ENCODE measurements at regions not wholly inside any gene's neighbourhood (a gene's known extent, or its start where the extent isn't known, plus 50 kb on each side); places are given as distances from the start of the nearest gene placed in this dataset.
"Not testable (repeated sequence)": the region's sequence is repeated elsewhere in the genome, so short reads cannot be mapped to it uniquely, and the experiment has no call there.

DNA sequence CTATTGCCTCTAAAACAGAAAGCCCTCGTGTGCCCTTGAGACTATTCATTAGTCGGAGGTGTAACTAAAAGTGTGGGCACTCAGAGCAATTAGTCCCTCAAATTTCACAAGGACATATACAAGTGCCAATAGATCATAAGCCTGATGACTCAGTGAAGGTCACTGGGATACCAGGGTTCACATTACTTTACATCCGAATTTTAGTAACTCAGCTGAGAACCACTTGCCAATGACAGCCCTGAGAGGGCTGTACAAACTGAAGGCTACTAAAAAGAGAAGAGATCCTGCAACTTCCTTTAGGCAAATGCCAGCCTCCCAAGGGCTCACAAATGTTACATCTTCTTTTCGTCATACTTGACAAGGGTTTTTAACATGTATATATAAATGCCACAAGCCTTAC, 369.6 kb downstream of the TENT5A start:
- no peak overlapping the region for H3K27ac ChIP-seq (ENCODE audit: low read length)
- no peaks in the 10 kb centered on the region for H3K4me1 ChIP-seq (ENCODE audit: control insufficient read depth, low read depth, low read length)
- H3K27me3 ChIP-seq (ENCODE audit: control insufficient read depth, insufficient read depth, low read length): no peaks in the 10 kb centered on the region
- no peak overlapping the region for H3K4me3 ChIP-seq (ENCODE audit: low read length)
- no peaks in the 10 kb centered on the region for H3K9me3 ChIP-seq (ENCODE audit: control insufficient read depth, low read depth, low read length)
- H3K36me3 ChIP-seq (ENCODE audit: control insufficient read depth, low read depth, low read length): no peaks in the 10 kb centered on the region
- no peak overlapping the region for H3K9ac ChIP-seq (ENCODE audit: low read length)

DNA sequence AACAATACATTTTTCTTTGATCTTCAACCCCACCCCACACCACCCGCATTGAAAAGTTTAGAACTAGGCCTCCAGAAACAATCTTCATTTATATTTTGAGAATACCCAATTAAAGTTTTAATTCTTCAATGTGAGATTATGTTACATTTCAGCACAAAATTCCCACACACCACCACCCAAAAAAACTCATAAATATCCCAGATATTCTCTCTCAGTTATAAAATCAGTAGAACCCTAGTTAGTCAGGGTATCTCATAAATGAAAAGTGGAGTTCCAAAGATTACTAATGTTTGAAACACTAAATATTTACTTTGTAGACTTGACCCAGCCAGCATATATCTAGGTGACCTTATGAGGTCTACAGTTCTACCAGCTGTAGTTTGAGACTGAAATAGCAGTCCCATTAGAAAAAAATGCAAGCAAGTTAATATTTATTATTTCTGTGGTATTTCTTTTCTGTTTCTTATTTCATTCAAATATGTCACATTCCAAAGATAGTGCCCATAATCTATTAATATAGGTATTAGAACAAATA, 371.0 kb downstream of the TENT5A start:
- no peaks in the 10 kb centered on the region for H3K9me3 ChIP-seq (ENCODE audit: control insufficient read depth, low read depth, low read length)
- H3K4me3 ChIP-seq (ENCODE audit: low read length): no peak overlapping the region
- no peak overlapping the region for H3K9ac ChIP-seq (ENCODE audit: low read length)
- no peaks in the 10 kb centered on the region for H3K36me3 ChIP-seq (ENCODE audit: control insufficient read depth, low read depth, low read length)
- H3K4me1 ChIP-seq (ENCODE audit: control insufficient read depth, low read depth, low read length): no peaks in the 10 kb centered on the region
- H3K27ac ChIP-seq (ENCODE audit: low read length): no peak overlapping the region
- H3K27me3 ChIP-seq (ENCODE audit: control insufficient read depth, insufficient read depth, low read length): no peaks in the 10 kb centered on the region

DNA sequence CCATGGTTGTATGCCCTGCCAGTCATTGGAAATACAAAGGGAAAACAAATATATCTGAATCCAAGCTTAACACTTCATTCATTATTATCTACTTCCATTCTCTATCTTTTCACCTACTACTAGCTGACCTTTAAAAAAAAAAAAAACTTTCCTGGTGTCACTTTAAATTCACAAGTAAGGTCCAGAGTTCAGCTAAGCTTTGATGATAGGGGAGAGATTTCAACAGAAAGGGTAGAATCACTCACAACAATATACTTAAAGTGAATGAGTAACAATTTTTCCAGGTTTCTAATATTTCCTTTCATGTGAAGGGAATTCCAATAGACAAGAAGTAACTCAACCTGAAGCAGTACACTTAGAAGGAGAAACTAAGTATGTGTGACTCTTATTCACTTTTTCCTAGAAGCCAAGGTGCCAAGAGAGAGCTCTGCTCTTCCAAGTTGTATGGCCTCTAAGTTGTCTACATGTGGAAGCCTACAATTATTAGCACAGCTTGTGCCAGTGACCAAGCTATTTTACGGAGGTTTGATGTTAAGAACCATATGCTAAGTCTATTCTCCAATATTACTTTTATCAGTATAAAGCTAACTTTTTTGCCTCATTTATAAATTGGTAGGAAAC, 371.7 kb downstream of the TENT5A start:
- no peaks in the 10 kb centered on the region for H3K27me3 ChIP-seq (ENCODE audit: control insufficient read depth, insufficient read depth, low read length)
- no peaks in the 10 kb centered on the region for H3K36me3 ChIP-seq (ENCODE audit: control insufficient read depth, low read depth, low read length)
- no peak overlapping the region for H3K9ac ChIP-seq (ENCODE audit: low read length)
- no peaks in the 10 kb centered on the region for H3K4me1 ChIP-seq (ENCODE audit: control insufficient read depth, low read depth, low read length)
- H3K4me3 ChIP-seq (ENCODE audit: low read length): no peak overlapping the region
- H3K27ac ChIP-seq (ENCODE audit: low read length): no peak overlapping the region
- no peaks in the 10 kb centered on the region for H3K9me3 ChIP-seq (ENCODE audit: control insufficient read depth, low read depth, low read length)

DNA sequence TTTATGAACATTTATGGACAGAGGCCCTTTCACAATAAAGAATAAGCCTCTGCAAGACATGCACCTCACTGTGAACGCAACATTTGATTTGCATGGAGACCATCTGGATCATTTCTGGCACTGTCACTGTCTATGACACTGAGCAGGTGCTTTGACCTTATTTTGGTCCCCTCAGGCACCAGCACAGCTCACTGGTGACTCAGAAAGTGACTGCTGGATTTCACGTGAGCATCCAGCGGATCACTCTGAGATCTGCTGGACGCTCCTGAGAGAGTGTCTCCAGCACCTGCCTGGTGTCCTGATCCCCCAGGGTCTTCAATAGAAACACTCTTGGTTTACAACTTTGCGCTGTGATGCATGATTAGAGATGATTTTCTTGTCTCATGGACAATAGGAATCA, 375.7 kb downstream of the TENT5A start:
- Histone ChIP-seq H3K27me3 (ENCODE audit: control insufficient read depth, insufficient read depth, low read length) (no peaks in the 10 kb centered on the region), H3K9ac (ENCODE audit: low read length) (no peak overlapping the region), H3K4me1 (ENCODE audit: control insufficient read depth, low read depth, low read length) (no peaks in the 10 kb centered on the region), H3K9me3 (ENCODE audit: control insufficient read depth, low read depth, low read length) (no peaks in the 10 kb centered on the region), H3K27ac (ENCODE audit: low read length) (no peak overlapping the region), H3K4me3 (ENCODE audit: low read length) (no peak overlapping the region), H3K36me3 (ENCODE audit: control insufficient read depth, low read depth, low read length) (no peaks in the 10 kb centered on the region)

DNA sequence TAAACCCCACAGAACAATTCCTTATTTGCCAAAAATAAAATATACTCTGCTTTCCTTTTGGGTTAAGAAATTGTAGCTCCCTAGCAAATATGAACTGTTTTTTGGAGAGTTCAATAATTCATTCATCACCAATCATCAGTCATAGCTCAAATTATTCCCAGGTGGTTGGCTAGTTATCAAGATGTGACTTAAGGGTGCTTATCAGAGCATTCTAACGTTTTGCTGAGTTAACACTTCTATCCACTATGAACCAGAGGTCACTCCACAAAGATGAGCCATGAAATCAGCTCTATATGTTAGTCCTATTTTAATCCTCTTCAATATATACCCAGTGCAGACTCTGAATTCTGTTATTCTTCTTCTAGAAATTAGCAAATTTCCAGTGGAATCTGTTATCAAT, 379.1 kb downstream of the TENT5A start:
- H3K27ac ChIP-seq (ENCODE audit: low read length): no peak overlapping the region
- no peaks in the 10 kb centered on the region for H3K9me3 ChIP-seq (ENCODE audit: control insufficient read depth, low read depth, low read length)
- no peak overlapping the region for H3K9ac ChIP-seq (ENCODE audit: low read length)
- no peaks in the 10 kb centered on the region for H3K36me3 ChIP-seq (ENCODE audit: control insufficient read depth, low read depth, low read length)
- H3K4me1 ChIP-seq (ENCODE audit: control insufficient read depth, low read depth, low read length): no peaks in the 10 kb centered on the region
- H3K4me3 ChIP-seq (ENCODE audit: low read length): no peak overlapping the region
- no peaks in the 10 kb centered on the region for H3K27me3 ChIP-seq (ENCODE audit: control insufficient read depth, insufficient read depth, low read length)

DNA sequence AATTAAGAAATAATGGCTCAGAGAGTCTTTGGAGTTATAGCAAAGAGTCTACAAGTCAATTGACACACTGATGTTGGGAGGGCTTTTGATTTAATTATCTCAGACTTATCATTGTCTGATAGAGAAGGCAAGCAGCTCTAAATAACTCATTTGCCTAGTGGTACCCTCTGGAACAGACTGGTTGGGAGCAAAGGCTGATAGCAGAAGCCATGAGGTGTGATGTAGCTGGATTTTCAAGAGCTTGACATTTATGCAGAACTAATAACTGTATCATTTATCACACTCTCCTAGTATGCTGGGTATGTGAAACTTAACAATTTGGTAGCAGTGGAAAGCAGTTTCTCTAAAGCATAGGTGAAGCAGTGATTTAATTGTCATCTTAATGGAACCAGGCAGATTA, 380.6 kb downstream of the TENT5A start:
- Histone ChIP-seq H3K27ac (ENCODE audit: low read length) (no peak overlapping the region), H3K36me3 (ENCODE audit: control insufficient read depth, low read depth, low read length) (no peaks in the 10 kb centered on the region), H3K4me3 (ENCODE audit: low read length) (no peak overlapping the region), H3K27me3 (ENCODE audit: control insufficient read depth, insufficient read depth, low read length) (no peaks in the 10 kb centered on the region), H3K9ac (ENCODE audit: low read length) (no peak overlapping the region), H3K4me1 (ENCODE audit: control insufficient read depth, low read depth, low read length) (no peaks in the 10 kb centered on the region), H3K9me3 (ENCODE audit: control insufficient read depth, low read depth, low read length) (no peaks in the 10 kb centered on the region)

DNA sequence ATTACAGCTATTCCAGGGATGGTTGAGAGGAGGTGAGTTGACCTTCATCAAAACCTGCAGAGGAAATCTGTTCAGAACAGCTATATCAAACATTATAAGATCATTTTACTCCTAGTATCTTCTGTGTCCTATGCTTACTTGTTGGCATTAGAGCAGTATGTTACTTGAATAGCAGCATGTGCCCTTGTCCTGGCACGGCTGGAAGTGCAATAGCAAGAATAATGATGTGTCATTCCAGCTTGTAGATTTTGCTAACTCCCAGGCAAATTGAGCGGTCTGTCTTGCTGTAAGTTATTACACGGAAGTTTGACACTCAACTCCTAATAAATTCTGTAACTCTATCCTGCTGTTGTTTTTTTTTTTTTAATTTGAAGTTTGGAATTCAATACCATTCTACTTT, 385.5 kb downstream of the TENT5A start:
- no peaks in the 10 kb centered on the region for H3K36me3 ChIP-seq (ENCODE audit: control insufficient read depth, low read depth, low read length)
- H3K4me3 ChIP-seq (ENCODE audit: low read length): no peak overlapping the region
- H3K9me3 ChIP-seq (ENCODE audit: control insufficient read depth, low read depth, low read length): no peaks in the 10 kb centered on the region
- no peak overlapping the region for H3K27ac ChIP-seq (ENCODE audit: low read length)
- H3K4me1 ChIP-seq (ENCODE audit: control insufficient read depth, low read depth, low read length): no peaks in the 10 kb centered on the region
- no peaks in the 10 kb centered on the region for H3K27me3 ChIP-seq (ENCODE audit: control insufficient read depth, insufficient read depth, low read length)
- no peak overlapping the region for H3K9ac ChIP-seq (ENCODE audit: low read length)

DNA sequence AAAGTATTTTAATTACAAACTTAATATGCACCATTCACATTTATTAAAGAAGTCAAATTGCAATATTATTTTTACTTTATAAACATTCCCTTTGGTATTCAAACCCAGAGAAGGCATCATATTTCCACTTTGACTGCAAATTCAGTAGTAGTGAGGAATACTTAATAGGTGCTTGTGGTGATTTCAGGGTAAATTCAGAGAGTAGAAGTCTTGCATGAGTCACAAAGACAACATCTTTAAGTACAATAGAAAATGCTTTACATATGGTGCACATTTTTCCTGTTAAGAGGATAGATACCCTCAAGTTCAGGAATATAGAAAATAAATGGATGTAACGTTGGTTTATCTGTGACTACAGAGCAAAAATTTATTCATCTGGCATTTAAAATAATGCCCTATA, 390.2 kb downstream of the TENT5A start:
- Histone ChIP-seq H3K9ac (ENCODE audit: low read length) (no peak overlapping the region), H3K36me3 (ENCODE audit: control insufficient read depth, low read depth, low read length) (no peaks in the 10 kb centered on the region), H3K9me3 (ENCODE audit: control insufficient read depth, low read depth, low read length) (no peaks in the 10 kb centered on the region), H3K27me3 (ENCODE audit: control insufficient read depth, insufficient read depth, low read length) (no peaks in the 10 kb centered on the region), H3K4me3 (ENCODE audit: low read length) (no peak overlapping the region), H3K27ac (ENCODE audit: low read length) (no peak overlapping the region), H3K4me1 (ENCODE audit: control insufficient read depth, low read depth, low read length) (no peaks in the 10 kb centered on the region)

DNA sequence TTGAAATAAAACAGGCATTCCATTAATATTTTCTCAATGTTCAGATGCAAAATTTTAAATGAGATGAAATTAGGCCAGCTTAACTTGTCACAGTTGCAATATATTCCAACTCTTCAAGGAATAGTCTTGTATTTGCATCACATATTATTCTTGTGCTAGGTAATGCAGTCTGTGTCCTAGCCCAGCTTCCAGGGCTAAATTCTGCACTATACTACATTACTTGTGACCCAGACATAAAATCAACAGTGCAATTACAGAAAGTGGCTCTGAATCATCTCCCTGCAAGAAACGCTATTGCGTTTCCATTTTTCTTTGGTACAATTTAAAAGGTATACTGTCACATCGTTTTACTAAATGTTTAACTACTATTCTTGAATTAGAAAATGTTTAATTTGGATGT, 399.2 kb downstream of the TENT5A start:
- no peaks in the 10 kb centered on the region for H3K27me3 ChIP-seq (ENCODE audit: control insufficient read depth, insufficient read depth, low read length)
- no peaks in the 10 kb centered on the region for H3K9me3 ChIP-seq (ENCODE audit: control insufficient read depth, low read depth, low read length)
- H3K9ac ChIP-seq (ENCODE audit: low read length): no peak overlapping the region
- H3K4me3 ChIP-seq (ENCODE audit: low read length): no peak overlapping the region
- H3K27ac ChIP-seq (ENCODE audit: low read length): no peak overlapping the region
- H3K36me3 ChIP-seq (ENCODE audit: control insufficient read depth, low read depth, low read length): no peaks in the 10 kb centered on the region
- no peaks in the 10 kb centered on the region for H3K4me1 ChIP-seq (ENCODE audit: control insufficient read depth, low read depth, low read length)

DNA sequence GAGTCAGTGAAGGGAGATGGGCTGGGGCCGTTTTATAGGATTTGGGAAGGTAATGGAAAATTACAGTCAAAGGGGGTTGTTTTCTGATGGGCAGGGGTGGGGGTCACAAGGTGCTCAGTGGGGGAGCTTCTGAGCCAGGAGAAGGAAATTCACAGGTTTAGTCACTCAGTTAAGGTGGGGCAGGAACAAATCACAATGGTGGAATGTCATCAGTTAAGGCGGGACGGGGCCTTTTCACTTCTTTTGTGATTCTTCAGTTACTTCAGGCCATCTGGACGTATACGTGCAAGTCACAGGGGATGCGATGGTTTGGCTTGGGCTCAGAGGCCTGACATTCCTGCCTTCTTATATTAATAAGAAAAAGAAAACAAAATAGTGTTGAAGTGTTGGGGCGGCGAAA, 408.5 kb downstream of the TENT5A start:
- not testable (repeated sequence) for H3K9me3 ChIP-seq (ENCODE audit: control insufficient read depth, low read depth, low read length); H3K9ac ChIP-seq (ENCODE audit: low read length); H3K4me3 ChIP-seq (ENCODE audit: low read length); H3K27me3 ChIP-seq (ENCODE audit: control insufficient read depth, insufficient read depth, low read length); H3K27ac ChIP-seq (ENCODE audit: low read length); H3K4me1 ChIP-seq (ENCODE audit: control insufficient read depth, low read depth, low read length); H3K36me3 ChIP-seq (ENCODE audit: control insufficient read depth, low read depth, low read length)

DNA sequence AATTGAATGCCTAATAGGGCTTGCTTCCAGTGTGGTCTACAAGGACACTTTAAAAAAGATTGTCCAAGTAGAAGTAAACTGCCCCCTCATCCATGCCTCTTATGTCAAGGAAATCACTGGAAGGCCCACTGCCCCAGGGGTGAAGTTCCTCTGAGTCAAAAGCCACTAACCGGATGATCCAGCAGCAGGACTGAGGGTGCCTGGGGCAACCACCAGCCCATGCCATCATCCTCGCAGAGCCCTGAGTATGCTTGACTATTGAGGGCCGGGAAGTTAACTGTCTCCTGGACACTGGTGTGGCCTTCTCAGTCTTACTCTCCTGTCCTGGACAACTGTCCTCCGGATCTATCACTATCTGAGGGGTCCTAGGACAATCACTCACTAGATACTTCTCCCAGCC, 411.5 kb downstream of the TENT5A start:
- H3K27me3 ChIP-seq (ENCODE audit: control insufficient read depth, insufficient read depth, low read length): no peaks in the 10 kb centered on the region
- no peak overlapping the region for H3K27ac ChIP-seq (ENCODE audit: low read length)
- H3K9me3 ChIP-seq (ENCODE audit: control insufficient read depth, low read depth, low read length): no peaks in the 10 kb centered on the region
- H3K36me3 ChIP-seq (ENCODE audit: control insufficient read depth, low read depth, low read length): no peaks in the 10 kb centered on the region
- no peaks in the 10 kb centered on the region for H3K4me1 ChIP-seq (ENCODE audit: control insufficient read depth, low read depth, low read length)
- H3K4me3 ChIP-seq (ENCODE audit: low read length): no peak overlapping the region
- no peak overlapping the region for H3K9ac ChIP-seq (ENCODE audit: low read length)

DNA sequence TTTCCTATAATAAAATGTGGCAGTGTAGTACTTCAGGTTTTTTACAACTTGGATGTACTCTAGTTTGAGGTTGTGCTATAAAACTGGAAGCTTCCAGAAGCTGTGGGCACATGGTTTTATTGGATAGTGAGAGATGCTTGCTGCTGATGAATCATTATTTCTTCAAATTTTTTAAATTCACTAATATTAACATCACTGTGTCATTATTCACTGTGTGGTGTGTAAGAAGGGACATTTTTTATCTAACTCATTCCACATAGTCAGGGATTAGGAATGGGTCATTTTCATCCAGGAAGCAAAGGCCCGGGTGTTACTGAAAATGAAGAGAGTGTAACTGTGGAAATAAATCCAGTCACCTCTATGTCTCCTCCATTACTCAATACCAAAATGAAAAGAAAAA, 421.0 kb downstream of the TENT5A start:
- Histone ChIP-seq H3K36me3 (ENCODE audit: control insufficient read depth, low read depth, low read length) (no peaks in the 10 kb centered on the region), H3K4me3 (ENCODE audit: low read length) (no peak overlapping the region), H3K27me3 (ENCODE audit: control insufficient read depth, insufficient read depth, low read length) (no peaks in the 10 kb centered on the region)

More for the DNA sequence above, 421.0 kb downstream of the TENT5A start:
- Histone ChIP-seq H3K27ac (ENCODE audit: low read length) (no peak overlapping the region), H3K9ac (ENCODE audit: low read length) (no peak overlapping the region), H3K4me1 (ENCODE audit: control insufficient read depth, low read depth, low read length) (no peaks in the 10 kb centered on the region), H3K9me3 (ENCODE audit: control insufficient read depth, low read depth, low read length) (no peaks in the 10 kb centered on the region)

Data from iPS-18a (cell line).